Activated CD8-positive, alpha-beta memory T cell treated with anti-CD3 and anti-CD28 coated beads, Interleukin-2, amount 50 U/mL, for 48 hours (primary cell): ENCODE measurements at regions not wholly inside any gene's neighbourhood (a gene's known extent, or its start where the extent isn't known, plus 50 kb on each side); places are given as distances from the start of the nearest gene placed in this dataset.

Experiments
- DNase-seq: peaks from one replicate; pipeline ENCODE4 v3.0.0-alpha.2; 2020

DNA sequence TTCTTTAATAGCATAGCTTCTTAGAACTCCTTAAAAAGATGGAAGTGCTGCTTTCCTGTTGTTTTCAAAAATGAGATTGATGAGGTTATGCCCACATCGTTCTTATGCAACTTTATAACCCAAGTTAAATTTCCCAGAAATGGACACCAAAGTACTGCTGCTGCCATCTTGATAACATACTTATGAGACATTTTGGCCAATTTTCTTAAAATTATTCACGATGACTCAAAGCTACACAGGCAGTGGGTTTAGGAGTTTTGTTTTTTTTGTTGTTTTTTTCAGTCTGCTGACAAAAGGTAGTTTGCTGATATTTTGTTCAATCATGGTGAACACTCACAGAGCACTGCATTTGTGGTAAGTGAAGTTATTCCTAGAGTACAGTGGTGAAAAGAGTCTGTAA, 54.9 kb upstream of the RFC3 start:
- DNase-seq, result no peak

DNA sequence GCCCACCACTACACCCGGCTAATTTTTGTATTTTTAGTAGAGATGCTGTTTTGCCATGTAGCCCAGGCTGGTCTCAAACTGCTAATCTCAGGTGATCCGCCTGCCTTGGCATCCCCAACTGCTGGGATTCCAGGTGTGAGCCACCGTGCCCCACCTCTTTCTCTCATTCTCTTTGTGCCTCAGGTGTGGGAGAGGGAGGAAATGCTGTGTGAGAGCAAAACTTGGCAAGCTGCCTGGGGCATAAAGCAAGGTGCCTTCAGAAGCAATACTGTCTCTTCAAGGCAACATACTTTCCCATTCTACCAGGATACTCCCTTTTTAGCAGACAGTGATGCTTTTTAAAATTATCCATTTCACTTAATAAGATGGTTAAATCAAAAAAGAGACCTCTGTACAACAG, 53.2 kb upstream of the RFC3 start:
- no peak for DNase-seq

DNA sequence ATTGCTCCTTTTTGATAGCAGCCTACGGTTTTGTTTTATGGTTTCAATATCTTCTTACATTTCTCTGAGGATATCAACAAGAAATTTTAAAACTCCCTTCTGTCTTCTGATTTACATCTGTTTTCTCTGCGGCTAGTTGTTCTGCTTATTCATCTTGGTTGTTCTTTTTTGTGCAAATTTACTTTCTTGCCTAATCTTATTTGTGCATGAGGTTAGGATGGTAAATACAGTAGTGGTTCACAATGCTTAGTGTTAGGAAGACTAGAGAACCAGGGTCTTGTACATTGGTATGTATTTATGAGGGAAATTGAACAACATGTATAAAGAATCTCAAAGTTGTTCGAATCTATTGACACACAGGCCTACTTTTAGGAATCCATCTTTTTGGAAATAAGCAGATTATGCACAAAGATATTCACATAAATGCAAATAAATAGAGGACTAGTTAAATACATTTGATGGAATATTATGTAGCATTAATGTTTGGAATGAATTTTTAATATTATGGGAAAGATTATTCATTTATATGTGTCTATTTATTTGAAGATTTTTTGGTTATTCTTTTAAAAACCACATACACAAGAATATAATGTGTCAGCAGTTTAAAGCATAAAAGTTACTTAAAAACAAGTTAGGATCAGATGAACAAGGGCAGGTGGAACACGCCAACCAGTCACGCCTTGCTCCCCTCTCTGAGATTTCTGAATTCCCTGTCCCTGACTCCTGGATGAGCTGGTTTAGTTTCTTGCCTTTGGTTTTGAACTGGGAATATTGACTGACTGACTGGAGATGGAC, 51.4 kb upstream of the RFC3 start:
- DNase-seq, result no peak

DNA sequence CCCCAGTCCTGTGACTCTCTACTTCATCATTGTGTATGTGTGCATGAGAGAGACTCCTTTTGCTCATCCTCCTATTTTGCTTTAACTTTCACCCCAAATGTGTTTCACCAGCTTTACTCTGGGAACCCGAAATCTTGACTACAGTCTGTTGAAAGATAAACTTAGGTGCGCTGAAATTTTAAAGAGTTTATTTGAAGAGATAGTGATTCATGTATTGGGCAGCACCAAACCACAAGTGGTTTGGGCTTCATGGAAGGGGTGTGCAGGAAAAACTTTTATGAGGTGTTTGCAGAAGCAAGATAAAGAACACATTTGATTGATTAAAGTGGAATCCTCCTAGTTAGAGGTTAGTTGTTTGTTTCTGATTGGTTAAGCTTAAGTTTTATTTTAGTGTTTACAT, 50.8 kb upstream of the RFC3 start:
- no peak for DNase-seq
